GM21529 (cell line): ENCODE measurements at regions not wholly inside any gene's neighbourhood (a gene's known extent, or its start where the extent isn't known, plus 50 kb on each side); places are given as distances from the start of the nearest gene placed in this dataset.

Experiments
- ATAC-seq: cut with Tn5 transposase; IDR thresholded peaks from one replicate; pipeline ENCODE4 v1.9.1; 2021; ENCODE audit not compliant: unreplicated experiment

GRCh38 chr10:9762966-9763656 lies 1254.6 kb upstream of the CELF2 start:
- no peak for ATAC-seq

- no peak for ATAC-seq
These were observed 1250.9 kb upstream of the CELF2 start for GRCh38 chr10:9766762-9767161.

- ATAC-seq, result no peak
These were observed 1236.0 kb upstream of the CELF2 start for GRCh38 chr10:9781666-9782065.

GRCh38 chr10:9786101-9786500 lies 1231.6 kb upstream of the CELF2 start:
- ATAC-seq, result no peak

GRCh38 chr10:9786576-9786975 lies 1231.1 kb upstream of the CELF2 start:
- ATAC-seq, result no peak

GRCh38 chr10:9789996-9790395 lies 1227.7 kb upstream of the CELF2 start:
- no peak for ATAC-seq

GRCh38 chr10:9792181-9792580 lies 1225.5 kb upstream of the CELF2 start:
- no peak for ATAC-seq

- ATAC-seq, result no peak
These were observed 1221.1 kb upstream of the CELF2 start for GRCh38 chr10:9796564-9796963.

- no peak for ATAC-seq
These were observed 1217.7 kb upstream of the CELF2 start for GRCh38 chr10:9800011-9800410.

GRCh38 chr10:9800571-9800970 lies 1217.1 kb upstream of the CELF2 start:
- ATAC-seq, result no peak

GRCh38 chr10:9807846-9808245 lies 1209.8 kb upstream of the CELF2 start:
- no peak for ATAC-seq

- no peak for ATAC-seq
These were observed 1206.1 kb upstream of the CELF2 start for GRCh38 chr10:9811601-9812000.

GRCh38 chr10:9814285-9814864 lies 1203.3 kb upstream of the CELF2 start:
- no peak for ATAC-seq

GRCh38 chr10:9819756-9820494 lies 1197.7 kb upstream of the CELF2 start:
- ATAC-seq, result no peak

- ATAC-seq, result no peak
These were observed 1194.3 kb upstream of the CELF2 start for GRCh38 chr10:9823268-9823930.

- no peak for ATAC-seq
These were observed 1193.0 kb upstream of the CELF2 start for GRCh38 chr10:9824631-9825071.

- no peak for ATAC-seq
These were observed 1192.1 kb upstream of the CELF2 start for GRCh38 chr10:9825491-9826018.

GRCh38 chr10:9828110-9828509 lies 1189.6 kb upstream of the CELF2 start:
- no peak for ATAC-seq

- no peak for ATAC-seq
These were observed 1183.7 kb upstream of the CELF2 start for GRCh38 chr10:9833942-9834341.

GRCh38 chr10:9834434-9834833 lies 1183.2 kb upstream of the CELF2 start:
- ATAC-seq, result no peak

GRCh38 chr10:9845075-9845474 lies 1172.6 kb upstream of the CELF2 start:
- no peak for ATAC-seq
